CD4-positive, alpha-beta T cell treated with Interleukin-4 for 4 hours (primary cell): ENCODE measurements at regions not wholly inside any gene's neighbourhood (a gene's known extent, or its start where the extent isn't known, plus 50 kb on each side); places are given as distances from the start of the nearest gene placed in this dataset.

Experiments
- DNase-seq: peaks from one replicate; pipeline ENCODE4 v3.0.0-alpha.2; 2020

DNA sequence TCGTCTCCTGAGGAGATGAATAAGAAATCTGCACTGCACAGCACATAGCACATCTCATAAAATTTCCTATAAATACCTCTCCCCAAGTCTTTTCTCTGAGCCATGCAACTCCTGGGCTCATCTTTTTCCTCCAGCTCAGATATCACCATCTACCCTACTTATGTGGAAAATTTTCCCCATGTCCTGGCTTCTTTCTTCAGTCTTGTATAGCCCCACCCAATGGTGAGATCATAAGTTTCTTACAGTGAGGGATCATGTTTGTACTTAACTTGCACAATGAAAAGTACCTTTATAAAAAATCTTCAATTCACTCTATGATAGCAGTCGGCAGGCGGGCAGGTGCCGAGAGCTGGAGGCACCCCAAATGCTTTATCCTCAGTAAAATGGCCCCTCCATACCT, 198.6 kb upstream of the S100G start:
- DNase-seq, result no peak

DNA sequence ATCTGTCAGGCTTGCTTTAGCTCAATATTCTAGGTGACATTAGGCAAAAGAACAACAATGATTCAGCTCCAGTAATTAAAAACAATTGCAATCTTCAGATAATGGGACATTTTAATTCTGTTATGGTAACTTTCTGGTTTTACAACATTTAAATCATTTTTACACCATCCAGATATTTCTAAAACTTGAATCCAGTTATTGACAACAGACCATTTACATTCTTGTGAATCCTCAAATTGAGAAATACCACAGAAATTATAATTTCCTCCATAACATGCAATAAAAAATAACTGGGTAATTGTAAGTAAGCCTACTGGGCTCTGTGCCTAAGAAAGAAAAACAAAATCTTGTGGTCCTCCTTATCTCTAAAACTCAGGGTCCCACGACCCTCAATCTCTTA, 195.0 kb upstream of the S100G start:
- DNase-seq, result no peak

DNA sequence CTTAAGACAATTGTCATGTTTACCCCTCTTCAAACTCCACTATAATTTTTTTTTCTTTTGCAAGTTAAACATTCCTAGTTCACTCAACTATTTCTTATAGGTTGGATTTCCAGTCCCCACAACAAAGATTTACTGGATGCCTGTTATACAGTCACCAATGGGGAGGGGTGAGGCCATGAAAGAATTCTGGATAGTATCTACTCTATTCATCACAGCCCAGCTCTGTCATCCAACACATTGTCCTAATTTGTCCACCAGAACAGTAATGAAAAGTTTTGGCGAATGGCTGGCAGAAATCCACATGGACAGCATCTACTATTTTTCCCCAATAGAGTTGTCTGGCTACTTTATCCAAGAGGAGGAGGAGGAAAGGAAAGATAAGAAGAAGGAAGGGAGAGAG, 192.7 kb upstream of the S100G start:
- no peak for DNase-seq

DNA sequence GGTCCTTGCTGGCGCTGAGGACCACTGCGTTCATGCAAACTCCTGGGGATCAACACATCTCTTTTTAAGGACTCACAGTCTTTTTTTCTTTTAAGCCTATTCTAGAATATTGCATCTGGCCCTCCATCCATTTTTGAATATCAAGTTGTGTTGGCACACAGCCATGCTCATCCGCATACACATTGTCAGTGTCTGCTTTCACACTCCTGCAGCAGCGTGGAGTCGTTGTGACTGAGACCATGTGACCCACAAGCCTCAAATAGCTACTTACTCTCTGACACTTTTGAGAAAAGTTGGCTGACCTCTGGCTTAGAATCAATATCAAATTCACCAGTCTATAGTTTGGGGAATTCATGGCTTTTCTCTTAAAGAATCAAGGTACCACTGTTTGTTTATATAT, 191.8 kb upstream of the S100G start:
- DNase-seq, result no peak

DNA sequence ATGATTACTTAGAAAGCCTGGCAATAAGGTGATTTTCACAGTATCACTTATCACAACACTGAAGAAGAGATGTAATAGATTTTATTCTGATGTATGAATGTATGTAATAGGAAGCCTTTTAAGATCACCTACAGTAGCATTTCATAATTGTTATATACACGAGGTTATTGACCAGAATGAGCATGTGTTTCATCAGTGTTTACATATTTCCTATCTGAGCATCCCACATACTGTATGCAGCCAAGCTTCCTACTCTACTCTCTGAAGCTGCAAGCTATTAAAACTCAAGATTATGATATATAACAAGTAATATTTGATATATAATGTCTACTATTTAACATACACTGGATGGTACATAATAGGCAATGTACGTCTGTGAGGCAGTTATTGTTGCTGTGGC, 190.9 kb upstream of the S100G start:
- no peak for DNase-seq

DNA sequence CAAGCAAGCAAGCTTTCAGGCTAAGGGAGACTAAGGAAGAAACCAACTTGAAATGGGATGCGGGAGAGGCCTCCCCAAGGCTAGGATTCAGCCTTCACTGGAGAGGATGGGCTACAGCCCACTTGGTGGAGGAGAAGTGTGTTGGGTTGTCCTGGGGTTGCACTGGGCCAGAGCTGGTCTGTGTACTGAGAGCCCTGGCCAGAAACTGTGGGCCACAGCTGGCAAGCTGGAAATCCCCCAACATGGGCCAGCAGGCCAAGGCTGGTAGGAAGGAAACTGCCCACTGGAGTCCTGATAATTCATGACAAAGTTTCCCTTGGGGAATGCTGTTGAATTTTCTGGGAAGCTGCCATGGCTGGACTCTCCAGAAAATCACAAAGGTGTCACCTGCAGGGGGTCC, 188.0 kb upstream of the S100G start:
- no peak for DNase-seq

DNA sequence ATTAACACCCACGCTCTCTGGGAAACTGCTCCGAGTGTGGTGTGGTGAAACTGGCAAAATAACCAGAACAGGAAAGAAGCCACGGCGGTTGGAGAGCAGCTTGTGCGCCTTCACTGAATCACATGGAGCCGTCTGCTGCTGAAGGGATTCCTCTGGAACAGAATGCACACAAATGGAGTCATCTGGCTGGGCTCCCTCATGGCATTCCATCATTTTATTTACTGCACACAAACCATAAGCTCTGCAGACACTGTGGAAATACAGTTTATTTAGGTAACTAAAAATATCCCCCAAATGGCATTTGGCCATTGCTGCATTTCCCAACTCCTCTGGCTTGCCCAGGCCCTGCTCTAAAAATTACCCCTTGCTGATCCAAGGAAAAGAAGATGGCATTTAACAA, 187.0 kb upstream of the S100G start:
- no peak for DNase-seq

DNA sequence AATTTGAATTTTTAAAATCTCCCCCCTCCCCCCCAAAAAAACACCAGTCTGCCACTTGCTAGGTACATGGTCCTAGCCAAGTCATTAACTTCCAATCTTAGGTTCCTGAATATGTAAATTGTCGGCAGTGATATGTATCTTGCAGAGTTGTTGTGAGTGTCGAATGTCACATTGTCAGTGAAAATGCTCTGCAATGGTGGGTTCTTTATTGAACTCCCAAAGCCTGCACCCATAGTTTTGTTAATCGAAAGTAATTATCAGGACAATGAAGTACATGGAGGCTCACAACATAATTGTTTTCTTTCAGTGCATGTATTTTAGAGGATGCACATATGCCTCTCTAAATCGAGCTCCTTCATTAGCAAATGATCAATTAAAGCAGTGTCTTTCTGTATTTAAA, 185.6 kb upstream of the S100G start:
- DNase-seq, result no peak

DNA sequence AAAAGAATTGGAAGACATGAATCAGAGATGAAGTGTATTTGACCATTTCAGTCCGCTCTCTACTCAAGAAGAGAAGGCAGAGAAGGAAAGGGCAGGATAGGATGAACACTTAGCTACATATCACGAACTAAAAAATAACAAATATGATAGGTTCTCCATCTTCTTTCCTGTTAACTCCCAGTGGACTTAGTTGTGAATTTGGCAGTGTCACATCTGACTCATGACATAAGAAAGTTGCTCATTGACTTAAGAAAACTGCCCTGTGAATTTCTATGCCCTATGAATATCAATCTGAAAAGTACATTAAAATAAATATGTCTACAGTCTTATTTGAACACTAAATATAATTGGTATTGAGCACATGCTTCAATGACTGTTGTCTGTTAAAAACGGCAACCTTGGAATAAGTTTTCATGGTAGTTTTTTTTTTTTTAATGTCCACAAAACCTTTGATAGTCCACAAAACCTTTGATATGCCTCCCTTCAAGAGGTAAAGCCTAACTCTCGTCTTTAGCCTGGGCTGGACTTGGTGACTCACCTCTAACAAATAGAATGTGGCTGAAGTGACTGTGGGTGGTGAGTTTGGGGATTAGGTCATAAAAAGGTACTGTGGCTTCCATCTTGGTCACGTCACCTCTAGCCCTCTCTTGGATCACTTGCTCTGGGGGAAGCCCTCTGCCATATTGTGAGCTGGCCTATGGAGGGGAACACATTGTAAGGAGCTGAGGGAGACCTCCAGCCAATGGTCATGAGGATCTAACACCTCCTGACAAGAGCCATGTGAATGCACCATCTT, 184.7 kb upstream of the S100G start:
- DNase-seq, result no peak

DNA sequence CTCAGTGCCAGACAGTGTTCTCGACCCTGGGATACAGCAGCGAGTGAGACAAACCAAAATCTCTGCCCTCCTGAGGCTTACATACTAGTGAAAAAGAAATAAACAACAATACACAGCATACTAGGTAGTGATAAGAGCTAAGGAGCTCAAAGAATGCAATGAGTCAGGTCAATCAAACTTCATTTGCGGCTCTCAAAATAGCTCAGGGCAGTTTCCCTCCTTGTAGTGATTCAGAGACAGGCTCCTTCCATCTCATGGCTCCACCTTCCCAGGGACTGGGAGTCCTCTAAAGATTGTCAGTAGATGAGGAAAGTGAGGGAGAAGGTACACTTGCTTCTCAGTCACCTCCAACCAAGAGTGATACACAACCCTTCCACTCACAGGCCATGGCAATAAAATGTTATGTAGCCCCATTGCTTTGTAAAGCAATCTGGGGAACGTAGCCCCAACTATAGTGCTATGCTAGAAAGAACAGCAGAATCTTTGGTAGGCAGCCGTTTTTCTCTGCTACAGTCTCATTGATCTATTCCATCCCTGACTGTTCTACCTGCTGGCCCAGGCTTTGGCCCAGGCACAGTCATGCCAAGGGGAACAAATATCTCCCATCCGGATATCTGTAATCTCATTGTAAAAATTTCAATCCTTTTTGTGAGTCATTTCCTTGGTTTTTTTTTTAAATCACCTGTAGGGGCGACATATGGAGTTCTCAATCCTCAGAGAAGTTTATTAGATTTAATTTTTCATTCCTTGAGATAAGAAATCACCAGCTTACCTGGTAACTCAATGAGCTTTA, 183.1 kb upstream of the S100G start:
- DNase-seq, result no peak

DNA sequence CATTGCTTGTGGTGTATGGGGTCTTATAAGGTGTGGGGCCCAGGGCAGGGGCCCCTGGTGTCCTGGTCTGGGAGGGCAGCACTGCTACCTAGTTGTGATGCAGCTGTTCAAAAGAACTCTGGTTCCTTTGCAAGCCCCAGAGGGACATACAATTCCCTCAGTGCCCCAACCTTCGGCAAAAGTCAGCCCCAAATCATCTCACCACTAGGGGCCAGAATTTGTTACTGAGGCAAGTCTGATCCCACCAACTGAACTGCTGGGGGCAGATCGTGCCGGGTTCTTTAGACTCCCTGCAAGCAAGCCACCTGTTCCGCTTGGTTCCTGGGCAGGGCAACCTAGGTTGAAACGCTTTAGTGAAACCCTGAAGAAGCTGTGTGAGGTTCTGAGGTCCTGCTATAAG, 180.1 kb upstream of the S100G start:
- DNase-seq, result no peak

DNA sequence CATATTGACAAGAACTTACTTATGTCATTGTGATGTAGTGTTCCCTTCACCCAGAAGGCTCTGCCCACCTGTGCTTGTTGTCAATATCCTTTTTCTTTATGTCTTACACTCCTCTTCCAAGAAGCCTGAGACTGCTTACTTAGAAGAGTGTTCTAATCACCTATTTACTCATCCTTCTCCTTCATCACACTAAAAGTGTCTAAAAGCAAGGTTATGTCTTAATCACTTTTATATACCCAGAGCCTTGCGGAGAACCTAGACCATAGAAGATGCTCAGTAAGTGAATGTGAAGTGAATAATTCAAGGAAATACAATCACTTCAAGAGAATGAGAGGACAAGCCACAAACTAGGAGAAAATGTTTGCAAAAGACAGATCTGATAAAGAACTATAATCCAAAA, 177.6 kb upstream of the S100G start:
- DNase-seq, result no peak

DNA sequence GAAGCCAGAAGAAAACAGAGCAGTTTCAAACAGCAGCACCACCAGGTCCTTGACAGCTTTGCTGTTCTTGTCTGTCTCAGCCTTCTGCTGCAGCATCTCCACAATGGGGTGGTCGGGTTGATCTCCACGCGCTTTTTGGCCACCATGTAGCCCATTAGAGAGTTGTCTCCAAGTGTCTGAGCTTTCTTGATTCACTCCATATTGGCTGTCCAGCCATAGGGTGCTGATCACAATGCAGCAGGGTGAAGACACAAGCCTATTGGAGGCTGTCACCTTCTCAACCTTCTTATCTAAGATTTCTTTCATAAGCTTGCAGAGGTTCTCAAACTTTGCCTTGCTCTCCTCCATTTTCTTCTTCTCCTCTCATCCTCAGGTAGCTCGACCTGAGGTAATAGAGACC, 175.4 kb upstream of the S100G start:
- no peak for DNase-seq

DNA sequence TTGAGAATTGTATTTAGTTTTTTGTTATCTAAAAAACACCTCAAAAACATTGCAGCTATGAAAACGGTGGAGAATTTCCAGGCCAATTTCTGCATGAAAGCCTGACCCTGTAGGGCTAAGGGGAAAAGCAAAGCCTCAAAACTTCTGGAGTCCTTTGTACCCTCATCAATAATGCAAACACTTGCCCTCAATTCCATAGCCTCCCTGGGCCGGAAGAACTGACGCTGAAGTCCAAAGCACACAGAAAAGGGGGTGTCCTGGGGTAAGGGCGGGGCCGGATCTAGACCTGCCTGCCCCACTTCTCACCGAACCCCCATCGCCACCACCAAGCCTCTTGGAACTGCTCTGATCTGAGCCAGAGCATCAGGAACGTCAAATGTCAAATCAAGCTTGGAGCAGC, 173.9 kb upstream of the S100G start:
- no peak for DNase-seq

DNA sequence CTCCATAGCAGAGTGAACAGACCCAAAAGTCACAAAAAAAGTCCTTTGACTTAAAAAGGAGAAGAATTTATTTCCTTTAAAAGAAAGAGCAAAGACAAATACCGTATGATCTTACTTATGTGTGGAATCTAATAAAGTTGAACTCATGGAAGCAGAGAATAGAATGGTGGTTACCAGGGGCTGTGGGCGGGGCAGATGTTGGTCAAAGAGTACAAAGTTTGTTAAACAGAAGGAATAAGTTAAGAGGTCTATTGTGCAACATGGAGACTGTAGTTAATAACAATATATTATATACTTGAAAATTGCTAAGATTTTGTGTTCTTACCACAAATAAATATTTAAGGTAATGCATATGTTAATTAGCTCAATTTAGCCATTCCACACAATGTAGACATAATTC, 173.3 kb upstream of the S100G start:
- no peak for DNase-seq

DNA sequence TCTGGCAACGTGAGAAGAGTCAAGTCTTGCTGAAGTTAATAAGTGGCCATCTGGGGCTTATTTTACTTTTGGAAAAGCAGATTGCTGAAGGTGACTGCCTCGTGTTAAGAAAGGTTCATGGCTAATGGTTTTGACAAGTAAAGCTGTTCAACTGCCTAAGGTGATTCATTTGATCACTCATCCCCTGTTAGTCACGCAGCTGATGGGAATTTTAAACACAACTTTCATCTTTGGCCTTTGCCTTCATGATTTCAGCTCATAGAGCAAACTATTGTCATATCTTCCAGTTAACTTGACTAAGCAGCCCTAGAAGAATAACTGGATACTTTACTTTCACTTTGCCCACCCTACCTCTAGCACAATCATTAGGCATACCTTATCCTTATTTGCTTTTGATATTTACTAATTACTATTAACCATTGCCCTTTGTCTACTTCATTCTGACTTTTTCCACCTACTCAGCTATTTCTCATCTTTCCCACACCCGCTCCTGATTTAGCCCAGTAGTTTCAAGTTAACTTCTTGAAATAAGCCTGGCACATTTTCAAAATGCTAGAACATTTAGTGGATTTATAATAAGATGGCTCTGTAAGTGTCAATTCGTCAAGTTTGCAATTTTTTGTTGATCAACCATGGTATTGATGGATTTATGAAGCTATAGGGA, 170.6 kb upstream of the S100G start:
- DNase-seq, result no peak

DNA sequence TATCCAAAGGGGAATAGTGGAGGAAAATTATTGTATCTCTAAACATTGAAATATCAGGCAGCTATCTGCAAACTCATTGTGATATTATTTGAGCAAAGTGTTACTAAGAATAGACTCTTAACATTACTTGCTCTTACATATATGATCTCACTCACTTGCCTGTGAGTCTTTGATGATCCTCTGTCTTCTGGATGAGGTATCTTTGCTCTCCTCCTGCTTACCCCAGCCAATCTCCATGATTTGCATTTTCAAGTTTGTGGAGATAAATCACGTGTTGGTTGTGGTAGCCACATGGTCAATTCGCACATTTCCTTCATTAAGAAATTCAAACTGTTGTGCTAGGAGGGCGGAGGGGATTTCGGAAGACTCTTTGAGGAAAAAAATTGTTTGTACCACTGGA, 169.9 kb upstream of the S100G start:
- DNase-seq, result no peak

DNA sequence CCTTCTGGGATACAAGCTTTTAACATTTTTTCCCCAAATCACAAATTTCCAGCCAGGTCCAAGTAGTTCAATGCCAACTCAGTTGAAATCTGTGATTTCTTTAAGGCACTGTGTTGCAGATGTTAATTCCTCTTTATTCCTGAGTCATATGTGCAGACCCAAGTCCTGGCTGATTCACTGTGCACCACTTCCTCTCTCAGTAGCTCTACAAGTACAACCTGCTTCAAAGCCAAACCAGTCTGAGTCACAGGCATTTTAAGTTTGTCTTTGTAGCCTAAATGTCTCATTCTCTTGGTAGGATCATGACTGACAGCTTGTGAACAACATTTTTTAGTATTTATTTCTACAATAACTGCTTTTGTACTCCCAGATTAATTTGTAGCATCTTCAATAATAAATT, 165.6 kb upstream of the S100G start:
- DNase-seq, result peak; percentile 37

DNA sequence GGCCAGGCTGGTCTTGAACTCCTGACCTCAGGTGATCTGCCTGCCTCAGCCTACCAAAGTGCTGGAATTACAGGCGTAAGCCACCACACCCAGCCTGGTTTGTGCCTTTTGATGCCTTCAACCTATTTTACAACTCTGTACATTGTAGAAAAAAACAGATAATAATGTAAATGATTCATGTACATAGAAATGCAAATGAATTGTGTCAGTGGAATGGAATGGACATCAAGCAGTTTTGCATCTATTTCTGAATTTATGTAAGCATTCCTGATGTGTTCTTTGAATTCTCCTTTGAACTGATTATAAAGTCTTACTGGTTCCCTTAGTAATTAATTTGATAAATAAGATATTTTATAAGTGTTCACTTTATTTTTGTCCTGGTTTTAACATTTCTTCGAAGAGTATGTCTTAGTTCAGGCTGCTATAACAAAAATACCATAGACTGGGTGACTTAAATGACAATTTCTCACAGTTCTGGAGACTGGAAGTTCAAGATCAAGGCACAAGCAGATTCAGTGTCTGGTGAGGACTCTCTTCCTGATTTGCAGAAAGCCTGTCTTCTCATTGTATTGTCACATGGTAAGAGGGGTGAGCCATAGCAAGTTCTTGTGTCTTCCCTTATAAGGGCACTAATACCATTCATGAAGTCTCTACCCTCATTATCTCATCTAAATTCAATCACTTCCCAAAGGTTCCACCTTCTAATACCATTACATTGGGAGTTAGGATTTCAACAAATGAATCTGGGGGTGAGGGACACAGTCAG, 162.2 kb upstream of the S100G start:
- no peak for DNase-seq

DNA sequence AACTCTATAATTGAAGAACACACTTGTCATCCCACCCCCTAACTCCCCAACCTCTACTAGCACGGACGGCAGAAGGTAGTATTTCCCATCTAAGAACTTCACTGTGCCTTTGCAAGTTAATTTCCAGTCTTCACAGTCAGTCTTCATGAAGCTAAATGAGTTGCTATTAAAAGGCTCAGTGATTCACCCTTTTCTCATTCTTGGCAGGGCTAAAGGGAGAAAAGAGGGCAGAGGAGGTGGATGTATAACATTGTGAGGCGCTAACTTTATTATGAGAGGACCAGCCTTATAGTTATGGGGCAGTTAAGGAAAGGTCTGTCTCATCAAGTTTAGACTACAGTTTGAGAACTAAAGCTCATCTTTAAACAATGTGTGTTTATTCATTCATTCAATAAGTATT, 161.0 kb upstream of the S100G start:
- no peak for DNase-seq

DNA sequence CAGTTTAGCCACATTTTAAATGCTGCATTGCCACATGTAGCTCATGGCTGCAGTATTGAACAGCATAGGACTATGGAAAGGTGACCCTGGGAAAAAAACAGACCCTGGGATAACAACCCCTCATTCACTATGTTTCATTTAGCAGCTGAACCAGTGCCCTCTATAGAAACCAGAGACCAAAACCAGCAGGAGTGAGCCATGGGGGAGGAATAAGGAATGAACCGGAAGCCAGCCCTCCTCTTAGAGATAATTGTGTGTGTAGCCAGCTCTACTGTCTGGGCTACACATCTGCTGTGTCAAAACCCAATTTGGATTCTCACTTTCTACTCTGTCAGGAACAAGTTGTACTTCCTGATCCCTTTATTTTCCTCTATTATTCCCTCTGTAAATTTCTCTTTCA, 158.5 kb upstream of the S100G start:
- no peak for DNase-seq

DNA sequence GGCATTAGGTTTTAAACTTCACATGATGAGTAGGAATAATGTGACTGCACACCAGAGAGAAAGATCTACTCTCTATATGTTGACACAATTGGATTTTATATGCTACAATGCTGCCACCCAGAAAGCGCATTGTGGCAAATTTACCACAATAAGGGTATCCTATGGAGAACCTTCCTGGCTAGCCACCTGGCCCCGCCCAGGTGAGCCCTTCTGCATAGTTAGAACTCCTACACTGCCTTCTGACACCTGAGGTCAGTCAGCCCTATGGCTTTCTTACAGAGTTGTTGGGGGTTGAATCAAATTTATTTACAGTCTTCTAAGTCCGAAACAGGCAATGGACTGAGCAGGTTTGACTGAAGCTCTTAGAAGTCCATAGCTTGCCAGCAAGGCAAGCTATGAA, 153.8 kb upstream of the S100G start:
- no peak for DNase-seq
